K562 (cell line): ENCODE measurements at regions not wholly inside any gene's neighbourhood (a gene's known extent, or its start where the extent isn't known, plus 50 kb on each side); places are given as distances from the start of the nearest gene placed in this dataset.

Source experiments
- ATAC-seq: fragments of 200-7000 bp; cut with Tn5 transposase; 3 replicates; pipeline ENCODE4 v1.9.1; 2020; ENCODE audit warnings: moderate library complexity
- BruUV-seq: library from RNA; stranded (reverse); fragments of 400-500 nt; replicated peaks from 2 replicates; lab custom pipeline; 2021; lab: Mats Ljungman, UMichigan
- CTCF ChIA-PET: fragments of 300-600 bp; formaldehyde crosslinking; extraction: SDS; loops from one replicate; lab custom pipeline; 2021; ENCODE audit warnings: low intra/inter-chr PET ratio; lab: Yijun Ruan, JAX
- POLR2A ChIA-PET: fragments of 300-600, 350-650 bp; sonication (Branson Sonifier 250); formaldehyde crosslinking; extraction: SDS; loops from one replicate; lab custom pipeline; 2021; ENCODE audit warnings: antibody characterized with exemption, inconsistent platforms; lab: Yijun Ruan, JAX
- DNase-seq, 4 experiments: peaks; one replicate each; pipeline versions ENCODE4 v3.0.0 to v3.0.0-alpha.2; 2011 to 2018; ENCODE audit warnings: low spot score in 3 of 4, mixed read lengths in 3 of 4; ENCODE audit errors: extremely low read depth in 1 of 4
- FAIRE-seq: peaks from 2 replicates; lab custom pipeline; 2011; peaks lifted over from hg19 to GRCh38; lab: Jason Lieb, UNC
- H2AFZ ChIP-seq: 2 replicates; pipeline ENCODE4 v1.6.0; 2011; ENCODE audit warnings: low read depth, low read length, control low read depth, inconsistent platforms
- H3K27ac ChIP-seq: fragments of 200-600 bp; 3 replicates; pipeline ENCODE4 v1.8.0; 2011; ENCODE audit warnings: low read depth, mild to moderate bottlenecking, control low read depth, inconsistent platforms, low read length, moderate library complexity, mixed read lengths; ENCODE audit errors: extremely low read depth
- H3K27me3 ChIP-seq, 2 experiments: fragments of 300-600 bp in 1 of 2; 2 replicates in 1 of 2; 3 replicates in 1 of 2; pipeline versions ENCODE4 v1.6.0 to v1.8.0; 2011; ENCODE audit warnings: inconsistent platforms in 2 of 2, low read length in 2 of 2, mild to moderate bottlenecking in 1 of 2, mixed read lengths in 1 of 2, moderate library complexity in 1 of 2; ENCODE audit not compliant: control insufficient read depth in 2 of 2, insufficient read depth in 2 of 2
- H3K36me3 ChIP-seq: fragments of 300-600 bp; 3 replicates; pipeline ENCODE4 v1.8.0; 2011; ENCODE audit warnings: mild to moderate bottlenecking, low read length, inconsistent platforms; ENCODE audit not compliant: control insufficient read depth, insufficient read depth
- H3K4me1 ChIP-seq, 2 experiments: fragments of 200-600 bp in 1 of 2; replicated peaks in 1 of 2; 2 replicates in 1 of 2; 3 replicates in 1 of 2; pipeline versions ENCODE4 v1.5.1 to v1.8.0; 2011; ENCODE audit warnings: inconsistent platforms in 2 of 2, low read length in 2 of 2, mild to moderate bottlenecking in 1 of 2, mixed read lengths in 1 of 2, moderate library complexity in 1 of 2; ENCODE audit not compliant: control insufficient read depth in 2 of 2, insufficient read depth in 2 of 2
- H3K4me2 ChIP-seq: 2 replicates; pipeline ENCODE4 v1.6.1; 2011; ENCODE audit warnings: low read length, control low read depth, inconsistent platforms, mixed read lengths; ENCODE audit not compliant: insufficient read depth
- H3K4me3 ChIP-seq: fragments of 200-600 bp; sonication (generic), shearing (Covaris generic); 2 replicates; pipeline ENCODE4 v1.5.1; 2016; ENCODE audit warnings: control low read depth, inconsistent platforms
- H3K79me2 ChIP-seq: fragments of 200-600 bp; 3 replicates; pipeline ENCODE4 v1.8.0; 2011; ENCODE audit warnings: low read length, inconsistent platforms; ENCODE audit not compliant: control insufficient read depth, insufficient read depth
- H3K9ac ChIP-seq, 2 experiments: 2 replicates each; pipeline versions ENCODE4 v1.6.0 to v1.6.1; 2011; ENCODE audit warnings: low read depth in 2 of 2, low read length in 2 of 2, control low read depth in 1 of 2, inconsistent platforms in 1 of 2, mild to moderate bottlenecking in 1 of 2, mixed read lengths in 1 of 2; ENCODE audit not compliant: insufficient read depth in 1 of 2
- H3K9me1 ChIP-seq: one replicate; pipeline ENCODE4 v1.6.0; 2011; ENCODE audit warnings: inconsistent platforms, mild to moderate bottlenecking, low read length, moderate library complexity; ENCODE audit not compliant: control insufficient read depth, insufficient read depth
- H3K9me3 ChIP-seq: replicated peaks from 2 replicates; pipeline ENCODE4 v1.5.1; 2011; ENCODE audit warnings: low read depth, low read length, inconsistent platforms; ENCODE audit not compliant: control insufficient read depth, insufficient read depth
- H4K20me1 ChIP-seq: replicated peaks from 2 replicates; pipeline ENCODE4 v1.6.1; 2011; ENCODE audit warnings: low read length, inconsistent platforms, mixed read lengths; ENCODE audit not compliant: control insufficient read depth, insufficient read depth
- BCLAF1 ChIP-seq, 2 experiments: fragments of 450-650 bp in 1 of 2; IDR thresholded peaks; 2 replicates each; pipeline ENCODE4 v1.6.1; 2011 to 2017; ENCODE audit warnings: low read depth in 2 of 2, antibody characterized with exemption in 1 of 2, borderline replicate concordance in 1 of 2, low read length in 1 of 2, mild to moderate bottlenecking in 1 of 2, mixed read lengths in 1 of 2; ENCODE audit not compliant: control insufficient read depth in 1 of 2
- MCM3 ChIP-seq: fragments of 450-650 bp; IDR thresholded peaks from 2 replicates; pipeline ENCODE4 v1.6.1; 2016
- NCOA4 ChIP-seq: fragments of 450-650 bp; IDR thresholded peaks from 2 replicates; pipeline ENCODE4 v1.6.1; 2018; ENCODE audit warnings: mild to moderate bottlenecking; ENCODE audit not compliant: partially characterized antibody
- NFATC3 ChIP-seq: fragments of 450-650 bp; IDR thresholded peaks from 2 replicates; pipeline ENCODE4 v1.6.1; 2017; ENCODE audit warnings: mild to moderate bottlenecking
- NONO ChIP-seq, 2 experiments: fragments of 200-400 bp in 1 of 2; fragments of 450-650 bp in 1 of 2; formaldehyde crosslinking in 1 of 2; IDR thresholded peaks; 2 replicates each; pipeline ENCODE4 v1.6.1; 2017; ENCODE audit warnings: low read depth in 2 of 2, mild to moderate bottlenecking in 2 of 2, moderate library complexity in 2 of 2, low read length in 1 of 2
- PHB ChIP-seq: fragments of 250-450 bp; sonication (Bioruptor Pico); IDR thresholded peaks from 2 replicates; pipeline ENCODE4 v1.5.0; 2021
- TEAD2 ChIP-seq: fragments of 450-650 bp; IDR thresholded peaks from 2 replicates; pipeline ENCODE4 v1.6.1; 2016; ENCODE audit warnings: missing genetic modification characterization, control low read depth, missing compliant biosample characterization
- ZFP1 ChIP-seq: fragments of 450-650 bp; formaldehyde crosslinking; IDR thresholded peaks from 2 replicates; pipeline ENCODE4 v1.4.0; 2020; ENCODE audit warnings: mild to moderate bottlenecking, mixed read lengths
- ZKSCAN1 ChIP-seq: fragments of 150-350 bp; IDR thresholded peaks from 2 replicates; pipeline ENCODE4 v1.6.1; 2016; ENCODE audit warnings: low read depth, low read length
- ZNF311 ChIP-seq: fragments of 250-450 bp; sonication (Bioruptor Pico); IDR thresholded peaks from 2 replicates; pipeline ENCODE4 v1.4.0; 2020; ENCODE audit warnings: mild to moderate bottlenecking, moderate library complexity
- ZNF740 ChIP-seq, 3 experiments: fragments of 200-800 bp in 1 of 3; sonication (Bioruptor generic) in 1 of 3; sonication (generic) in 1 of 3; formaldehyde crosslinking in 1 of 3; IDR thresholded peaks; 2 replicates each; pipeline versions ENCODE4 v1.6.1 to v1.8.0; 2016 to 2022; ENCODE audit warnings: mild to moderate bottlenecking in 2 of 3, missing compliant biosample characterization in 2 of 3, missing genetic modification characterization in 2 of 3, missing genetic modification reagents in 1 of 3
- WGBS: fragments of 100-300 bp; shearing (Covaris generic); methylation state at CpG from one replicate; pipeline ENCODE4 v1.1.6; 2016; ENCODE audit warnings: low coverage, mixed read lengths; ENCODE audit not compliant: insufficient coverage; ENCODE audit errors: missing lambda C conversion rate; 5-methylcytosine and 5-hydroxymethylcytosine counted together
- in situ Hi-C: fragments of 300-500 bp; cut with MboI; formaldehyde crosslinking; loops from 4 replicates; pipeline ENCODE4 v1.15.0; 2018; ENCODE audit warnings: inconsistent platforms, mixed read lengths
- intact Hi-C: fragments of 100-400 bp; cut with micrococcal nuclease; formaldehyde crosslinking; loops from 2 replicates; pipeline ENCODE4 v1.14.2; 2022

- WGBS: 4% methylated on average over 2 of the region's 2 CpGs
- H3K9ac ChIP-seq: no peak overlapping the region
- no peak for TF ChIP-seq BCLAF1 (IDR thresholded peaks at IDR 0.05; ENCODE audit: borderline replicate concordance in 1 of 2, control insufficient read depth in 1 of 2, low read depth in 2 of 2, low read length in 1 of 2)
- no peak overlapping the region for H2AFZ ChIP-seq
- H3K4me1 ChIP-seq: no peaks in the 10 kb centered on the region
- ChIA-PET POLR2A (no interaction called here), CTCF (no interaction called here)
- ATAC-seq (no peak), FAIRE-seq (no peak), DNase-seq (no peak)
- H4K20me1 ChIP-seq: no peaks in the 10 kb centered on the region
- intact Hi-C loops (no loop called here), in situ Hi-C loops (no loop called here)
- H3K79me2 ChIP-seq: no peaks in the 10 kb centered on the region
- H3K27ac ChIP-seq: no peak overlapping the region
- no peak overlapping the region for H3K4me2 ChIP-seq
- H3K9me1 ChIP-seq: no peaks in the 10 kb centered on the region
- no peaks in the 10 kb centered on the region for H3K36me3 ChIP-seq
- H3K27me3 ChIP-seq: no peaks in the 10 kb centered on the region
- H3K9me3 ChIP-seq: no peaks in the 10 kb centered on the region; the same call in 1 of the 2 replicates
- H3K4me3 ChIP-seq: no peak overlapping the region
- no TSS peak for BruUV-seq
Observed at GRCh38 chr16:62642677-62643076, 606.4 kb upstream of the CDH8 start.

- Histone ChIP-seq H3K27me3 (no peaks in the 10 kb centered on the region), H3K4me2 (no peak overlapping the region), H3K9me1 (no peaks in the 10 kb centered on the region), H3K27ac (no peak overlapping the region), H2AFZ (no peak overlapping the region), H3K36me3 (no peaks in the 10 kb centered on the region), H3K79me2 (no peaks in the 10 kb centered on the region), H4K20me1 (no peaks in the 10 kb centered on the region), H3K4me1 (no peaks in the 10 kb centered on the region), H3K4me3 (no peak overlapping the region), H3K9me3 (no peaks in the 10 kb centered on the region; the same call in 1 of the 2 replicates), H3K9ac (no peak overlapping the region)
- FAIRE-seq (no peak), ATAC-seq (no peak), DNase-seq (no peak)
- in situ Hi-C loops: no loop called here
- ChIA-PET POLR2A (no interaction called here), CTCF (no interaction called here)
- no TSS peak for BruUV-seq
- intact Hi-C loops: no loop called here
- TF ChIP-seq ZNF311 (CRISPR knock-in tag): no peak
- no peak for TF ChIP-seq NCOA4
- no peak for TF ChIP-seq NONO (IDR thresholded peaks at IDR 0.05; ENCODE audit: low read depth in 2 of 2, low read length in 1 of 2)
- no peak for TF ChIP-seq ZKSCAN1
- TF ChIP-seq ZFP1 (CRISPR knock-in tag): no peak
- TF ChIP-seq TEAD2 (tag): no peak
- TF ChIP-seq PHB: no peak
- no peak for TF ChIP-seq NFATC3
- no peak for TF ChIP-seq MCM3
- TF ChIP-seq ZNF740 (CRISPR knock-in tag; IDR thresholded peaks at IDR 0.05): no peak
- TF ChIP-seq ZNF740 (tag; IDR thresholded peaks at IDR 0.05): no peak
Observed at GRCh38 chr16:62639890-62640289, 603.7 kb upstream of the CDH8 start.
